GM23338 (cell line): ENCODE measurements at regions not wholly inside any gene's neighbourhood (a gene's known extent, or its start where the extent isn't known, plus 50 kb on each side); places are given as distances from the start of the nearest gene placed in this dataset.

ENCODE experiments used
- ATAC-seq: fragments of 200-7000 bp; cut with Tn5 transposase; 3 replicates; pipeline ENCODE4 v1.9.1; 2020
- DNase-seq: peaks from one replicate; pipeline ENCODE4 v3.0.0-alpha.2; 2015; ENCODE audit warnings: low spot score
- H2AFZ ChIP-seq: fragments of 200-600 bp; sonication (generic); 2 replicates; pipeline ENCODE4 v1.8.0; 2016; ENCODE audit warnings: antibody characterized with exemption, mild to moderate bottlenecking, moderate library complexity
- H3F3A ChIP-seq: fragments of 200-600 bp; sonication (generic); replicated peaks from 2 replicates; pipeline ENCODE4 v1.8.0; 2017; ENCODE audit warnings: antibody characterized with exemption, mixed run types, low read depth
- H3K27ac ChIP-seq: fragments of 200-600 bp; sonication (generic); 2 replicates; pipeline ENCODE4 v1.6.1; 2016; ENCODE audit warnings: low read depth
- H3K27me3 ChIP-seq: fragments of 200-600 bp; sonication (generic); 2 replicates; pipeline ENCODE4 v1.8.0; 2016; ENCODE audit warnings: mild to moderate bottlenecking, mixed run types, moderate library complexity; ENCODE audit not compliant: insufficient read depth
- H3K36me3 ChIP-seq: fragments of 200-600 bp; sonication (generic); 2 replicates; pipeline ENCODE4 v1.8.0; 2016; ENCODE audit warnings: mild to moderate bottlenecking; ENCODE audit not compliant: insufficient read depth
- H3K4me1 ChIP-seq: fragments of 200-600 bp; sonication (generic); 2 replicates; pipeline ENCODE4 v1.8.0; 2016; ENCODE audit warnings: mild to moderate bottlenecking, moderate library complexity; ENCODE audit not compliant: insufficient read depth
- H3K4me2 ChIP-seq: fragments of 200-600 bp; sonication (generic); 2 replicates; pipeline ENCODE4 v1.7.1; 2017; ENCODE audit warnings: mixed run types
- H3K4me3 ChIP-seq: fragments of 200-600 bp; sonication (generic); 2 replicates; pipeline ENCODE4 v1.6.1; 2016; ENCODE audit warnings: mixed run types
- H3K79me2 ChIP-seq: fragments of 200-600 bp; sonication (generic); replicated peaks from 2 replicates; pipeline ENCODE4 v1.8.0; 2017; ENCODE audit warnings: mild to moderate bottlenecking; ENCODE audit not compliant: insufficient read depth
- H3K9me2 ChIP-seq: fragments of 200-600 bp; sonication (generic); 2 replicates; pipeline ENCODE4 v1.8.0; 2017; ENCODE audit not compliant: insufficient read depth
- H4K20me1 ChIP-seq: fragments of 200-600 bp; sonication (generic); replicated peaks from 2 replicates; pipeline ENCODE4 v1.8.0; 2017; ENCODE audit warnings: mild to moderate bottlenecking; ENCODE audit not compliant: insufficient read depth
- H3K27ac Mint-ChIP-seq: 2 replicates; pipeline ENCODE4 v1.8.0; 2020; ENCODE audit warnings: inconsistent platforms, mild to moderate bottlenecking, moderate library complexity, mixed read lengths
- H3K27me3 Mint-ChIP-seq: 3 replicates; pipeline ENCODE4 v1.8.0; 2022; ENCODE audit warnings: low read depth, mild to moderate bottlenecking, moderate library complexity, mixed read lengths, inconsistent platforms; ENCODE audit not compliant: insufficient read depth, poor library complexity
- H3K36me3 Mint-ChIP-seq: 3 replicates; pipeline ENCODE4 v1.8.0; 2021; ENCODE audit warnings: low read depth, mild to moderate bottlenecking, inconsistent platforms, moderate library complexity, mixed read lengths
- H3K4me1 Mint-ChIP-seq: 3 replicates; pipeline ENCODE4 v1.8.0; 2020; ENCODE audit warnings: mild to moderate bottlenecking, inconsistent platforms, mixed read lengths
- H3K4me3 Mint-ChIP-seq: 3 replicates; pipeline ENCODE4 v1.8.0; 2021; ENCODE audit warnings: moderate library complexity, mild to moderate bottlenecking, inconsistent platforms, mixed read lengths
- H3K9me3 Mint-ChIP-seq: 3 replicates; pipeline ENCODE4 v1.8.0; 2020; ENCODE audit warnings: moderate library complexity, mild to moderate bottlenecking, inconsistent platforms, mixed read lengths
- ETS1 ChIP-seq: IDR thresholded peaks from 2 replicates; pipeline ENCODE4 v1.6.1; 2016; ENCODE audit warnings: antibody characterized with exemption
- EZH2phosphoT487 ChIP-seq: fragments of 200-600 bp; sonication (generic); IDR thresholded peaks from one replicate; pipeline ENCODE4 v1.8.1; 2018; ENCODE audit warnings: antibody characterized with exemption; ENCODE audit not compliant: unreplicated experiment
- NANOG ChIP-seq: IDR thresholded peaks from 2 replicates; pipeline ENCODE4 v1.6.1; 2016; ENCODE audit warnings: antibody characterized with exemption, borderline replicate concordance
- STAT1 ChIP-seq: IDR thresholded peaks from one replicate; pipeline ENCODE4 v1.6.1; 2016; ENCODE audit warnings: antibody characterized with exemption; ENCODE audit not compliant: unreplicated experiment
- ZNF331 ChIP-seq: fragments of 250-450 bp; sonication (Bioruptor Pico); IDR thresholded peaks from 2 replicates; pipeline ENCODE4 v1.5.0; 2020; ENCODE audit warnings: low read depth, mild to moderate bottlenecking, moderate library complexity
- TF ChIP-seq, protein P1 (sequence below): fragments of 250-450 bp; sonication (Bioruptor Pico); IDR thresholded peaks from 2 replicates; pipeline ENCODE4 v1.5.0; 2020; ENCODE audit warnings: mild to moderate bottlenecking, moderate library complexity

DNA sequence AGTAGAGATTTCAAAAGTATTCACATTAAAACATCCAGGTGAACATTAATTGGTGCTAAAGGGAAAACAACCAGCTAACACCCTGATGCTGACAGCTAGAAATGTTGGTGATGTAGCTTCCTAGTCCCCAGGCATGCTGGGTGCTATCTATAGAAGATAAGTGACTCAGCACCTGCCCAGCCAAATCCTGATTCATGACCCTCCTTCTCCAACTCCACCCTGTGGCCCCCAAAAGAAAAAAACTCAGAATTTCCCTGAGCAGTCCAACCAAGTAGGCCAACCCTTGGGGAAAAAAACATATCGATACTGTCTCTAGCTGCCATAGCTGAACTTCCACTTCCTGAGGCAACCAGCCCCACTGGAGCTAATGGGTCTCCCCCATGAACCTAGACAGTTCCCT lies 197.6 kb upstream of the KLF3 start (continued):
- TF ChIP-seq, protein P1, sequence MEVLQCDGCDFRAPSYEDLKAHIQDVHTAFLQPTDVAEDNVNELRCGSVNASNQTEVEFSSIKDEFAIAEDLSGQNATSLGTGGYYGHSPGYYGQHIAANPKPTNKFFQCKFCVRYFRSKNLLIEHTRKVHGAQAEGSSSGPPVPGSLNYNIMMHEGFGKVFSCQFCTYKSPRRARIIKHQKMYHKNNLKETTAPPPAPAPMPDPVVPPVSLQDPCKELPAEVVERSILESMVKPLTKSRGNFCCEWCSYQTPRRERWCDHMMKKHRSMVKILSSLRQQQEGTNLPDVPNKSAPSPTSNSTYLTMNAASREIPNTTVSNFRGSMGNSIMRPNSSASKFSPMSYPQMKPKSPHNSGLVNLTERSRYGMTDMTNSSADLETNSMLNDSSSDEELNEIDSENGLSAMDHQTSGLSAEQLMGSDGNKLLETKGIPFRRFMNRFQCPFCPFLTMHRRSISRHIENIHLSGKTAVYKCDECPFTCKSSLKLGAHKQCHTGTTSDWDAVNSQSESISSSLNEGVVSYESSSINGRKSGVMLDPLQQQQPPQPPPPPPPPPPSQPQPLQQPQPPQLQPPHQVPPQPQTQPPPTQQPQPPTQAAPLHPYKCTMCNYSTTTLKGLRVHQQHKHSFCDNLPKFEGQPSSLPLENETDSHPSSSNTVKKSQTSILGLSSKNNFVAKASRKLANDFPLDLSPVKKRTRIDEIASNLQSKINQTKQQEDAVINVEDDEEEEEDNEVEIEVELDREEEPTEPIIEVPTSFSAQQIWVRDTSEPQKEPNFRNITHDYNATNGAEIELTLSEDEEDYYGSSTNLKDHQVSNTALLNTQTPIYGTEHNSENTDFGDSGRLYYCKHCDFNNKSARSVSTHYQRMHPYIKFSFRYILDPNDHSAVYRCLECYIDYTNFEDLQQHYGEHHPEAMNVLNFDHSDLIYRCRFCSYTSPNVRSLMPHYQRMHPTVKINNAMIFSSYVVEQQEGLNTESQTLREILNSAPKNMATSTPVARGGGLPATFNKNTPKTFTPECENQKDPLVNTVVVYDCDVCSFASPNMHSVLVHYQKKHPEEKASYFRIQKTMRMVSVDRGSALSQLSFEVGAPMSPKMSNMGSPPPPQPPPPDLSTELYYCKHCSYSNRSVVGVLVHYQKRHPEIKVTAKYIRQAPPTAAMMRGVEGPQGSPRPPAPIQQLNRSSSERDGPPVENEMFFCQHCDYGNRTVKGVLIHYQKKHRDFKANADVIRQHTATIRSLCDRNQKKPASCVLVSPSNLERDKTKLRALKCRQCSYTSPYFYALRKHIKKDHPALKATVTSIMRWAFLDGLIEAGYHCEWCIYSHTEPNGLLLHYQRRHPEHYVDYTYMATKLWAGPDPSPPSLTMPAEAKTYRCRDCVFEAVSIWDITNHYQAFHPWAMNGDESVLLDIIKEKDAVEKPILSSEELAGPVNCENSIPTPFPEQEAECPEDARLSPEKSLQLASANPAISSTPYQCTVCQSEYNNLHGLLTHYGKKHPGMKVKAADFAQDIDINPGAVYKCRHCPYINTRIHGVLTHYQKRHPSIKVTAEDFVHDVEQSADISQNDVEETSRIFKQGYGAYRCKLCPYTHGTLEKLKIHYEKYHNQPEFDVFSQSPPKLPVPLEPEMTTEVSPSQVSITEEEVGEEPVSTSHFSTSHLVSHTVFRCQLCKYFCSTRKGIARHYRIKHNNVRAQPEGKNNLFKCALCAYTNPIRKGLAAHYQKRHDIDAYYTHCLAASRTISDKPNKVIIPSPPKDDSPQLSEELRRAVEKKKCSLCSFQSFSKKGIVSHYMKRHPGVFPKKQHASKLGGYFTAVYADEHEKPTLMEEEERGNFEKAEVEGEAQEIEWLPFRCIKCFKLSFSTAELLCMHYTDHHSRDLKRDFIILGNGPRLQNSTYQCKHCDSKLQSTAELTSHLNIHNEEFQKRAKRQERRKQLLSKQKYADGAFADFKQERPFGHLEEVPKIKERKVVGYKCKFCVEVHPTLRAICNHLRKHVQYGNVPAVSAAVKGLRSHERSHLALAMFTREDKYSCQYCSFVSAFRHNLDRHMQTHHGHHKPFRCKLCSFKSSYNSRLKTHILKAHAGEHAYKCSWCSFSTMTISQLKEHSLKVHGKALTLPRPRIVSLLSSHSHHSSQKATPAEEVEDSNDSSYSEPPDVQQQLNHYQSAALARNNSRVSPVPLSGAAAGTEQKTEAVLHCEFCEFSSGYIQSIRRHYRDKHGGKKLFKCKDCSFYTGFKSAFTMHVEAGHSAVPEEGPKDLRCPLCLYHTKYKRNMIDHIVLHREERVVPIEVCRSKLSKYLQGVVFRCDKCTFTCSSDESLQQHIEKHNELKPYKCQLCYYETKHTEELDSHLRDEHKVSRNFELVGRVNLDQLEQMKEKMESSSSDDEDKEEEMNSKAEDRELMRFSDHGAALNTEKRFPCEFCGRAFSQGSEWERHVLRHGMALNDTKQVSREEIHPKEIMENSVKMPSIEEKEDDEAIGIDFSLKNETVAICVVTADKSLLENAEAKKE (CRISPR knock-in tag): no peak
- no peak for TF ChIP-seq NANOG
- no peak for TF ChIP-seq STAT1
- TF ChIP-seq ETS1: no peak

DNA sequence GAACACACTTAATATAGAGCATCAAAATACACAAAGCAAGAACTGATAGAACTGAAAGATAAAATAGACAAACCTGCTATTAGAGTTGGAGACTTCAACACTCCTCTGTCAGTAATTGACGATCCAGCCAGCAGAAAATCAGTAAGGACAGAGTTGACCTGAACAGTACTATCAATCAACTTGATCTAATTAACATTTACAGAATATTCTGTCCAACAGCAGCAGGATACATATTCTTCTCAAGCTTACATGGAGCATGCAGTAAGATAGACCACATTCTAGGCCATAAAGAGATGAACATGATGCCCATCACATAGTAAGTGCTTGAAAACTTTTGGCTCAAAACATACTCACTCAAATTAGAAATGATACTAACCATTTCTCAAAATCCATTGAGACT lies 196.7 kb upstream of the KLF3 start:
- no peaks in the 10 kb centered on the region for H3F3A ChIP-seq
- no peaks in the 10 kb centered on the region for H3K36me3 ChIP-seq
- H3K9me2 ChIP-seq: peaks cover 5% of the 10 kb centered on the region; the same call in 1 of the 2 replicates
- no peak overlapping the region for H3K4me2 ChIP-seq
- H3K27ac Mint-ChIP-seq: no peak overlapping the region
- no peaks in the 10 kb centered on the region for H4K20me1 ChIP-seq
- no peak overlapping the region for H3K27ac ChIP-seq
- no peaks in the 10 kb centered on the region for H3K4me1 Mint-ChIP-seq
- H3K4me1 ChIP-seq: no peaks in the 10 kb centered on the region
- no peaks in the 10 kb centered on the region for H3K27me3 ChIP-seq
- DNase-seq (no peak), ATAC-seq (no peak)
- H3K9me3 Mint-ChIP-seq: peaks cover 17% of the 10 kb centered on the region
- no peak overlapping the region for H3K4me3 Mint-ChIP-seq
- H2AFZ ChIP-seq: no peak overlapping the region
- H3K27me3 Mint-ChIP-seq: no peaks in the 10 kb centered on the region
- H3K79me2 ChIP-seq: no peaks in the 10 kb centered on the region
- H3K4me3 ChIP-seq: no peak overlapping the region
- H3K36me3 Mint-ChIP-seq: peaks cover 8% of the 10 kb centered on the region; the same call in 2 of the 3 replicates
- no peak for TF ChIP-seq EZH2phosphoT487
- TF ChIP-seq, protein P1 (CRISPR knock-in tag): no peak
- no peak for TF ChIP-seq ZNF331 (CRISPR knock-in tag)
